DOHH2 (cell line): ENCODE measurements at regions not wholly inside any gene's neighbourhood (a gene's known extent, or its start where the extent isn't known, plus 50 kb on each side); places are given as distances from the start of the nearest gene placed in this dataset.

Experiments
- EZH2phosphoT487 ChIP-seq: fragments of 200-600 bp; sonication (generic); IDR thresholded peaks from 2 replicates; pipeline ENCODE4 v1.6.1; 2017; ENCODE audit warnings: borderline replicate concordance, mild to moderate bottlenecking, antibody characterized with exemption, low read length, moderate library complexity, mixed read lengths
- TF ChIP-seq, protein P1 (sequence below): fragments of 200-600 bp; sonication (generic); IDR thresholded peaks from one replicate; pipeline ENCODE4 v1.5.1; 2014; ENCODE audit warnings: antibody characterized with exemption, mild to moderate bottlenecking, low read depth, low read length; ENCODE audit not compliant: poor library complexity, severe bottlenecking

- TF ChIP-seq, protein P1, sequence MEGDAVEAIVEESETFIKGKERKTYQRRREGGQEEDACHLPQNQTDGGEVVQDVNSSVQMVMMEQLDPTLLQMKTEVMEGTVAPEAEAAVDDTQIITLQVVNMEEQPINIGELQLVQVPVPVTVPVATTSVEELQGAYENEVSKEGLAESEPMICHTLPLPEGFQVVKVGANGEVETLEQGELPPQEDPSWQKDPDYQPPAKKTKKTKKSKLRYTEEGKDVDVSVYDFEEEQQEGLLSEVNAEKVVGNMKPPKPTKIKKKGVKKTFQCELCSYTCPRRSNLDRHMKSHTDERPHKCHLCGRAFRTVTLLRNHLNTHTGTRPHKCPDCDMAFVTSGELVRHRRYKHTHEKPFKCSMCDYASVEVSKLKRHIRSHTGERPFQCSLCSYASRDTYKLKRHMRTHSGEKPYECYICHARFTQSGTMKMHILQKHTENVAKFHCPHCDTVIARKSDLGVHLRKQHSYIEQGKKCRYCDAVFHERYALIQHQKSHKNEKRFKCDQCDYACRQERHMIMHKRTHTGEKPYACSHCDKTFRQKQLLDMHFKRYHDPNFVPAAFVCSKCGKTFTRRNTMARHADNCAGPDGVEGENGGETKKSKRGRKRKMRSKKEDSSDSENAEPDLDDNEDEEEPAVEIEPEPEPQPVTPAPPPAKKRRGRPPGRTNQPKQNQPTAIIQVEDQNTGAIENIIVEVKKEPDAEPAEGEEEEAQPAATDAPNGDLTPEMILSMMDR, result no peak
- no peak for TF ChIP-seq EZH2phosphoT487
Observed at GRCh38 chr12:105860561-105861207, 278.1 kb downstream of the NUAK1 start.
